IPS-NIHi11 (cell line): ENCODE measurements at regions not wholly inside any gene's neighbourhood (a gene's known extent, or its start where the extent isn't known, plus 50 kb on each side); places are given as distances from the start of the nearest gene placed in this dataset.
"Not testable (repeated sequence)": the region's sequence is repeated elsewhere in the genome, so short reads cannot be mapped to it uniquely, and the experiment has no call there.

Experiments used
- DNase-seq: peaks from one replicate; pipeline ENCODE4 v3.0.0; 2012; ENCODE audit warnings: mixed read lengths, low spot score

- DNase-seq, result no peak
Measured at GRCh38 chr2:4139316-4139715, 435.9 kb downstream of the DCDC2C start.

GRCh38 chr2:4139731-4140130 lies 436.4 kb downstream of the DCDC2C start:
- no peak for DNase-seq

- DNase-seq, result no peak
Measured at GRCh38 chr2:4140281-4140970, 437.1 kb downstream of the DCDC2C start.

- DNase-seq, result no peak
Measured at GRCh38 chr2:4144731-4145130, 441.4 kb downstream of the DCDC2C start.

- no peak for DNase-seq
Measured at GRCh38 chr2:4151521-4151920, 448.1 kb downstream of the DCDC2C start.

- no peak for DNase-seq
Measured at GRCh38 chr2:4152051-4152450, 448.7 kb downstream of the DCDC2C start.

GRCh38 chr2:4168834-4169233 lies 465.5 kb downstream of the DCDC2C start:
- DNase-seq, result no peak

- no peak for DNase-seq
Measured at GRCh38 chr2:4174796-4175195, 471.4 kb downstream of the DCDC2C start.

- no peak for DNase-seq
Measured at GRCh38 chr2:4175343-4175742, 472.0 kb downstream of the DCDC2C start.

GRCh38 chr2:4180631-4181030 lies 477.3 kb downstream of the DCDC2C start:
- no peak for DNase-seq

- DNase-seq, result no peak
Measured at GRCh38 chr2:4181062-4181461, 477.7 kb downstream of the DCDC2C start.

- DNase-seq, result no peak
Measured at GRCh38 chr2:4188561-4188960, 485.2 kb downstream of the DCDC2C start.

- DNase-seq, result no peak
Measured at GRCh38 chr2:4190548-4190947, 487.2 kb downstream of the DCDC2C start.

- DNase-seq, result no peak
Measured at GRCh38 chr2:4192119-4192518, 488.7 kb downstream of the DCDC2C start.

- DNase-seq, result no peak
Measured at GRCh38 chr2:4214444-4215205, 511.2 kb downstream of the DCDC2C start.

- no peak for DNase-seq
Measured at GRCh38 chr2:4217737-4218136, 514.4 kb downstream of the DCDC2C start.

GRCh38 chr2:4219101-4219500 lies 515.7 kb downstream of the DCDC2C start:
- no peak for DNase-seq

- no peak for DNase-seq
Measured at GRCh38 chr2:4219571-4219970, 516.2 kb downstream of the DCDC2C start.

- no peak for DNase-seq
Measured at GRCh38 chr2:4221434-4221833, 518.1 kb downstream of the DCDC2C start.

GRCh38 chr2:4221845-4222244 lies 518.5 kb downstream of the DCDC2C start:
- DNase-seq, result no peak

GRCh38 chr2:4244422-4244821 lies 541.0 kb downstream of the DCDC2C start:
- not testable (repeated sequence) for DNase-seq

- peak; percentile 26 for DNase-seq
Measured at GRCh38 chr2:4246364-4247131, 543.2 kb downstream of the DCDC2C start.

GRCh38 chr2:4247791-4248190 lies 544.4 kb downstream of the DCDC2C start:
- no peak for DNase-seq
